ENCODE measurements at regions not wholly inside any gene's neighbourhood (a gene's known extent, or its start where the extent isn't known, plus 50 kb on each side); places are given as distances from the start of the nearest gene placed in this dataset.
A peak's percentile ranks its signal among the peaks of the same experiment; 100 is the strongest.

DNA sequence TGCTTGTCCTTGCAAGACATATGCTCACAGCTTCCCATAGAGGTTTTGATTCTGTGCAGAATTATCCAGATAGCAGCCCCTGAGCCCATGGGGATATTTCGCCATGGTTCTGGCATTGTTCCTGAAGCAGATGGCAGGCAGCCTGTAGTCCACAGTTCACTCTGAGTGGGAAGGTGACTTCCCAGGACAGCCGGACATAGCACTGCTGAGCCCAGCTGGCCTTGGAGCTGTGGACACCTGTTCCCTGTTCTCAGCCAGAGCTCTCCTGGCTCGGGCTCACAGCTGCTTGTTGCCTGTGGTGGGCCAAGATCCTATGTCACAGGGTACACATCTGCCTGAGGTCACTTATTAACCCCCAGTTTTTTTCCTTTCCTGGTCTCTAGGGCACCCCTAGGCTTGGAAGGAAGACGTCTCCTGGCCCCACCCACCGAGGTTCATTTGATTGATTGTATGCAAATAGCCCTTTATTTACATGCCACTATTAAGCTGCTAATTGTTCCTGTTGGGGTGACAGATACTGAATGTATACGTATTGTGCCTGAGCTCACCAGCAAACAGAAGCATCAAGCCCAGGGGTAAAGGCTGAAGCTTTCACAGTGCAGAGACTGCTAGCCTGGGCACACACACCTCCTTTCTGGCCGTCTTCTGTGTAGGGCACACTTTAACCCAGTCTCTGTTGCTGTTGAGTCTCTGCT is 96.6 kb upstream of the DMRT1 start:
- H3K4me1 ChIP-seq (replicated peaks), result peaks cover 10% of the 10 kb centered on the region
- peak overlapping the region; percentile 66 to 75 for H3K27ac ChIP-seq
- peaks cover 10 to 27% of the 10 kb centered on the region in 2 donors for H3K36me3 ChIP-seq
- TF ChIP-seq POLR2A (IDR thresholded peaks at IDR 0.05) (no peak), POLR2AphosphoS5 (IDR thresholded peaks at IDR 0.05) (no peak), CTCF (IDR thresholded peaks at IDR 0.05) (no peak)
- no peaks in the 10 kb centered on the region for H3K27me3 ChIP-seq (replicated peaks; ENCODE audit: insufficient read depth)
- no peak for DNase-seq (ENCODE audit: low spot score)
- intact Hi-C loops (cut with DNase I), result loop anchor here (5.0 kb wide), 2 partner anchors 38 to 58 kb away; no protein-coding TSS in a partner anchor
- H3K9me3 ChIP-seq, result no peaks in the 10 kb centered on the region
- WGBS, result 41% methylated on average over 7 of the region's 7 CpGs
- no peak overlapping the region for H3K4me3 ChIP-seq

- H3K9me3 ChIP-seq, result no peaks in the 10 kb centered on the region
- H3K4me1 ChIP-seq (replicated peaks), result peaks cover 10% of the 10 kb centered on the region
- WGBS, result 45% methylated on average over 16 of the region's 16 CpGs
- intact Hi-C loops (cut with DNase I), result loop anchor here (5.0 kb wide), 1 partner anchor 39 kb away; no protein-coding TSS in a partner anchor
- peaks cover 4 to 18% of the 10 kb centered on the region in 2 donors for H3K36me3 ChIP-seq
- H3K27me3 ChIP-seq (replicated peaks; ENCODE audit: insufficient read depth), result no peaks in the 10 kb centered on the region
- DNase-seq (ENCODE audit: low spot score), result no peak
- peak; percentile 82 for TF ChIP-seq POLR2AphosphoS5 (IDR thresholded peaks at IDR 0.05)
- TF ChIP-seq CTCF (IDR thresholded peaks at IDR 0.05), result no peak
- TF ChIP-seq POLR2A (IDR thresholded peaks at IDR 0.05), result no peak
- no peak overlapping the region for H3K4me3 ChIP-seq
- H3K27ac ChIP-seq, result peak overlapping the region; percentile 66 to 75
Observed at GRCh38 chr9:745761-746380, 95.6 kb upstream of the DMRT1 start.

- TF ChIP-seq CTCF (IDR thresholded peaks at IDR 0.05) (no peak), POLR2AphosphoS5 (IDR thresholded peaks at IDR 0.05) (no peak), POLR2A (IDR thresholded peaks at IDR 0.05) (no peak)
- DNase-seq (ENCODE audit: low spot score), result no peak
- peak overlapping the region; percentile 66 to 75 for H3K27ac ChIP-seq
- 76% methylated on average over 7 of the region's 7 CpGs for WGBS
- intact Hi-C loops (cut with DNase I), result loop anchor here (5.0 kb wide), 1 partner anchor 40 kb away; no protein-coding TSS in a partner anchor
- H3K27me3 ChIP-seq (replicated peaks; ENCODE audit: insufficient read depth), result no peaks in the 10 kb centered on the region
- no peaks in the 10 kb centered on the region for H3K9me3 ChIP-seq
- H3K36me3 ChIP-seq, result peaks cover 3 to 13% of the 10 kb centered on the region in 2 donors
- peaks cover 10% of the 10 kb centered on the region for H3K4me1 ChIP-seq (replicated peaks)
- H3K4me3 ChIP-seq, result no peak overlapping the region
Observed at GRCh38 chr9:746661-747434, 94.6 kb upstream of the DMRT1 start.

- Histone ChIP-seq H3K27ac (peak overlapping the region; percentile 66 to 75), H3K9me3 (no peaks in the 10 kb centered on the region), H3K4me1 (replicated peaks) (peaks cover 10% of the 10 kb centered on the region), H3K4me3 (no peak overlapping the region), H3K27me3 (replicated peaks; ENCODE audit: insufficient read depth) (no peaks in the 10 kb centered on the region), H3K36me3 (peaks cover under 1 to 5% of the 10 kb centered on the region in 2 donors)
- intact Hi-C loops (cut with DNase I), result loop anchor here (5.0 kb wide), 1 partner anchor 40 kb away; no protein-coding TSS in a partner anchor
- no peak for DNase-seq (ENCODE audit: low spot score)
- 100% methylated on average over 1 of the region's 1 CpG for WGBS
- TF ChIP-seq POLR2A (IDR thresholded peaks at IDR 0.05) (no peak), POLR2AphosphoS5 (IDR thresholded peaks at IDR 0.05) (no peak), CTCF (IDR thresholded peaks at IDR 0.05) (no peak)
Observed at GRCh38 chr9:747567-747966, 93.9 kb upstream of the DMRT1 start.

All from prostate gland (tissue), 2 donors.